ENCODE measurements at regions not wholly inside any gene's neighbourhood (a gene's known extent, or its start where the extent isn't known, plus 50 kb on each side); places are given as distances from the start of the nearest gene placed in this dataset.
"Not testable (repeated sequence)": the region's sequence is repeated elsewhere in the genome, so short reads cannot be mapped to it uniquely, and the experiment has no call there.

- no peak for TF ChIP-seq POLR2A (IDR thresholded peaks at IDR 0.05)
- no peak for TF ChIP-seq CTCF (IDR thresholded peaks at IDR 0.05)
- no peak overlapping the region for H3K27ac ChIP-seq
- no peaks in the 10 kb centered on the region for H3K36me3 ChIP-seq
- H3K4me1 ChIP-seq = no peaks in the 10 kb centered on the region
- intact Hi-C loops (cut with DNase I) = no loop called here
- no peaks in the 10 kb centered on the region for H3K9me3 ChIP-seq
- DNase-seq (no peak), ATAC-seq (no peak)
- H3K4me3 ChIP-seq = no peak overlapping the region
- WGBS (ENCODE audit: insufficient coverage, low coverage, low lambda C conversion rate, missing lambda C conversion rate) = 38% methylated on average over 1 of the region's 1 CpG
- H3K27me3 ChIP-seq = no peaks in the 10 kb centered on the region
These were observed 1237.5 kb upstream of the GYPC start for GRCh38 chr2:125418483-125418882.

- intact Hi-C loops (cut with DNase I); H3K9me3 ChIP-seq; H3K27ac ChIP-seq; H3K4me1 ChIP-seq; H3K4me3 ChIP-seq; ATAC-seq; H3K36me3 ChIP-seq; H3K27me3 ChIP-seq; DNase-seq: not testable (repeated sequence)
- 100% methylated on average over 1 of the region's 32 CpGs for WGBS (ENCODE audit: insufficient coverage, low coverage, low lambda C conversion rate, missing lambda C conversion rate)
These were observed 1233.7 kb upstream of the GYPC start for GRCh38 chr2:125422198-125422770.

DNA sequence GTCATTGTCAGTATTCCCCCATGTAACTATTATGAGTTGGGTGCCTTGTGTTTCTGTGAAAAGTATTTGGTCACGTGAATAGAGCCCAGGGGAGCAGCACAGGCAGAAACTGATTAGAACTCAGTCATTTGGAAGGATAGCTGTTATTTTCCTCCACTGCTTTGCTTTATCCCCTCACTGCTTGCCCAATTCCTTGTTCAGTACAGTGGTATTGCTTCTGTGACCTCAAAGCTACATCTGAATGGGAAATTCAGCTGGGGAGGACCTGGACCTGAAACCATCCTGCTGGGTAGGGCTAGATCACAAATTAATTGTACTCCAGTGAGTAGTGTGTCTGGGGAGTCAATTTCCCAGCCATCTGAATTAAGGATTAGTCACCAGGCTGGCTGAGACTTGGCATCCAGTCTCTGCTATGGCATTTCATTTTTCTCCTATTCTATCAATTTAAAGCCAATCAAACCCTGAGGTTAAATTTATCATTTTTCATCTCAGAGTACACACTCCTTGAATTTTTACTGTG is 1231.6 kb upstream of the GYPC start:
- ATAC-seq = no peak
- DNase-seq = no peak
- WGBS (ENCODE audit: insufficient coverage, low coverage, low lambda C conversion rate, missing lambda C conversion rate) = 20% methylated on average over 1 of the region's 1 CpG
- Histone ChIP-seq H3K36me3 (no peaks in the 10 kb centered on the region), H3K4me1 (no peaks in the 10 kb centered on the region), H3K9me3 (no peaks in the 10 kb centered on the region), H3K27ac (no peak overlapping the region), H3K4me3 (no peak overlapping the region), H3K27me3 (no peaks in the 10 kb centered on the region)
- intact Hi-C loops (cut with DNase I) = no loop called here
- TF ChIP-seq POLR2A (IDR thresholded peaks at IDR 0.05) (no peak), CTCF (IDR thresholded peaks at IDR 0.05) (no peak)

- Histone ChIP-seq H3K4me1 (no peaks in the 10 kb centered on the region), H3K4me3 (no peak overlapping the region), H3K27ac (no peak overlapping the region), H3K36me3 (no peaks in the 10 kb centered on the region), H3K27me3 (no peaks in the 10 kb centered on the region), H3K9me3 (no peaks in the 10 kb centered on the region)
- 0% methylated on average over 1 of the region's 1 CpG for WGBS (ENCODE audit: insufficient coverage, low coverage, low lambda C conversion rate, missing lambda C conversion rate)
- ATAC-seq (no peak), DNase-seq (no peak)
- TF ChIP-seq CTCF (IDR thresholded peaks at IDR 0.05) (no peak), POLR2A (IDR thresholded peaks at IDR 0.05) (no peak)
- intact Hi-C loops (cut with DNase I) = no loop called here
These were observed 1228.1 kb upstream of the GYPC start for GRCh38 chr2:125427721-125428315.

DNA sequence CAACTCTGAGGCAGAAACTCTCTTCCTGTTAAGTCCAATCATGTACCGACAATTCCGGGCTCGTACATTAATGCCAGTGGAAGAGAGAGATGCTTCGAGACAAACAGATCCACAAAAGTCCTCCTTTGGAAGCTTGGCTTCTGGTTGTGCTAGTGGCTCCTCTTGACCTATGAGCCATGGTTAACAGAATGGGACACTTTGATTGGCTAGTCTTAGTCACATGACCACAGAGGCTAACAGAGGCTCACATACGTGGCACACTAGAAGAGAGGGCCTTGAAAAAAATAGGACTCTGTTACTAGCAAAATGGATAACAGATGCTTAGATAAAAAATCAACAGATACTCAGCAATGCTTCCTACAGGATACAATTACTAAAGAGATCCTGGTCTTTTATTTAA is 1211.9 kb upstream of the GYPC start:
- Histone ChIP-seq H3K36me3 (no peaks in the 10 kb centered on the region), H3K27me3 (no peaks in the 10 kb centered on the region), H3K27ac (no peak overlapping the region), H3K9me3 (no peaks in the 10 kb centered on the region), H3K4me1 (no peaks in the 10 kb centered on the region), H3K4me3 (no peak overlapping the region)
- intact Hi-C loops (cut with DNase I) = no loop called here
- no peak for ATAC-seq
- 59% methylated on average over 5 of the region's 5 CpGs for WGBS (ENCODE audit: insufficient coverage, low coverage, low lambda C conversion rate, missing lambda C conversion rate)
- TF ChIP-seq CTCF (IDR thresholded peaks at IDR 0.05) (no peak), POLR2A (IDR thresholded peaks at IDR 0.05) (no peak)
- no peak for DNase-seq

All from right lobe of liver (tissue), 6 donors.